ENCODE measurements at regions not wholly inside any gene's neighbourhood (a gene's known extent, or its start where the extent isn't known, plus 50 kb on each side); places are given as distances from the start of the nearest gene placed in this dataset.
"Not testable (repeated sequence)": the region's sequence is repeated elsewhere in the genome, so short reads cannot be mapped to it uniquely, and the experiment has no call there.

DNA sequence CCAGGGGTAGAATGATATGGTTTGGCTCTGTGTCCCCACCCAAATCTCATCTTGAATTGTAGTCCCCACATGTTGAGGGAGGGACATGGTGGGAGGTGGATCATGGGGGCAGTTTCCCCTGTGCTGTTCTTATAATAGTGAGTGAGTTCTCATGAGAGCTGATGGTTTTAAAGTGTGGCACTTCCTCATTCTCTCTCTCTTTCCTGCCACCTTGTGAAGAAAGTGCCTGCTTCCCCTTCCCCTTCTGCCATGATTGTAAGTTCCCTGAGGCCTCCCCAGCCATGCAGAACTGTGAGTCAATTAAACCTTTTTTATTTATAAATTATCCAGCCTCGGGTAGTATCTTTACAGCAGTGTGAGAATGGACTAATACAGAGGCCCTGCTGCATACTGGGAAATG is 201.1 kb downstream of the LARP7 start:
- not testable (repeated sequence) for H3K27me3 ChIP-seq (ENCODE audit: control insufficient read depth in 1 of 2, insufficient read depth in 2 of 2, low read length in 2 of 2); H3K36me3 ChIP-seq (ENCODE audit: control insufficient read depth in 1 of 2, insufficient read depth in 2 of 2, low read length in 2 of 2); H3K4me1 ChIP-seq (ENCODE audit: control insufficient read depth in 1 of 2, insufficient read depth in 2 of 2, low read length in 2 of 2); H3K9ac ChIP-seq (ENCODE audit: low read depth in 1 of 2, low read length in 2 of 2); H3K9me3 ChIP-seq (ENCODE audit: control insufficient read depth in 1 of 2, low read length in 2 of 2); H3K4me3 ChIP-seq (ENCODE audit: low read depth in 1 of 2, low read length in 2 of 2); H3K27ac ChIP-seq (ENCODE audit: low read depth, low read length)

DNA sequence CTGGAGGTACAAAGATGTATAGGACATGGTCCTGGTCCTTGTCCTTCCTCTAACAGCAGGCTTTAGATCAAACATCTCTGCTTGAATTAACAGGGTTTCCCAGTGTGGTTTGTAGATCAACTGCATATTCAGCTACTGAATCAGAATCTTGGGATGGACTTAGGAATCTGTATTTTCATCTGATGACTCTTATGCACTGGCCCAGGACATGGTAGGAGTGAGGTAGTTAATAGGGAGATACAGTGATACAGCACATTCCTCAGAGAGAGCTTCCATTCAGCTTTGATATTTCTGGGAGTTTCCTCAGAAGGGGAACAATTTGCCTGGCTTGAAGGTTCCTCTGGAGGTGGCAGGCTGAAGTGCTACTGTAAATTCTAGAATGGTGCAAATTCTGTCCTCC is 203.1 kb downstream of the LARP7 start:
- Histone ChIP-seq H3K27me3 (ENCODE audit: control insufficient read depth in 1 of 2, insufficient read depth in 2 of 2, low read length in 2 of 2) (no peaks in the 10 kb centered on the region), H3K4me3 (ENCODE audit: low read depth in 1 of 2, low read length in 2 of 2) (no peak overlapping the region), H3K27ac (ENCODE audit: low read depth, low read length) (no peak overlapping the region), H3K9ac (ENCODE audit: low read depth in 1 of 2, low read length in 2 of 2) (no peak overlapping the region), H3K4me1 (ENCODE audit: control insufficient read depth in 1 of 2, insufficient read depth in 2 of 2, low read length in 2 of 2) (no peaks in the 10 kb centered on the region), H3K36me3 (ENCODE audit: control insufficient read depth in 1 of 2, insufficient read depth in 2 of 2, low read length in 2 of 2) (no peaks in the 10 kb centered on the region), H3K9me3 (ENCODE audit: control insufficient read depth in 1 of 2, low read length in 2 of 2) (no peaks in the 10 kb centered on the region)

DNA sequence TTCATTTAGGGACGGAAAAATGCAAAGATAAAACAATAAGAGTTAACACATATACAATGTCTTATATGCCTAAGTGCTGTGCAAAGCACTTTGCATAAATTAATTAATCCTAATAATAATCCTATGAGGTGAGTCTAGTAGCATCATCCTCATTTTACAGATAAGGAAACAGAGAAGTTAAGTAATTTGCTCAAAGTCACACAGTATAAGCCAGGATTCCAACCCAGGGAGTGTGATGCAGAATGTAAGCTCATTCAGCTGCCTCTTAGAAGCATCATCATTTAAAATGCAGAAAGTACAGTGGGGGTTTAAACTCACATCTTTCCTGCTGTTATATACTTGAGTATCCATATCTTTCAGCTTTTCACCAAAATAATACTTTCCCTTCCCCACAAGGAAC is 203.7 kb downstream of the LARP7 start:
- no peaks in the 10 kb centered on the region for H3K9me3 ChIP-seq (ENCODE audit: control insufficient read depth in 1 of 2, low read length in 2 of 2)
- H3K27ac ChIP-seq (ENCODE audit: low read depth, low read length) = no peak overlapping the region
- no peaks in the 10 kb centered on the region for H3K36me3 ChIP-seq (ENCODE audit: control insufficient read depth in 1 of 2, insufficient read depth in 2 of 2, low read length in 2 of 2)
- no peaks in the 10 kb centered on the region for H3K27me3 ChIP-seq (ENCODE audit: control insufficient read depth in 1 of 2, insufficient read depth in 2 of 2, low read length in 2 of 2)
- no peak overlapping the region for H3K4me3 ChIP-seq (ENCODE audit: low read depth in 1 of 2, low read length in 2 of 2)
- H3K4me1 ChIP-seq (ENCODE audit: control insufficient read depth in 1 of 2, insufficient read depth in 2 of 2, low read length in 2 of 2) = no peaks in the 10 kb centered on the region
- no peak overlapping the region for H3K9ac ChIP-seq (ENCODE audit: low read depth in 1 of 2, low read length in 2 of 2)

- no peaks in the 10 kb centered on the region for H3K36me3 ChIP-seq (ENCODE audit: control insufficient read depth in 1 of 2, insufficient read depth in 2 of 2, low read length in 2 of 2)
- H3K9ac ChIP-seq (ENCODE audit: low read depth in 1 of 2, low read length in 2 of 2) = no peak overlapping the region
- H3K27ac ChIP-seq (ENCODE audit: low read depth, low read length) = no peak overlapping the region
- H3K9me3 ChIP-seq (ENCODE audit: control insufficient read depth in 1 of 2, low read length in 2 of 2) = no peaks in the 10 kb centered on the region
- H3K4me1 ChIP-seq (ENCODE audit: control insufficient read depth in 1 of 2, insufficient read depth in 2 of 2, low read length in 2 of 2) = no peaks in the 10 kb centered on the region
- H3K27me3 ChIP-seq (ENCODE audit: control insufficient read depth in 1 of 2, insufficient read depth in 2 of 2, low read length in 2 of 2) = no peaks in the 10 kb centered on the region
- no peak overlapping the region for H3K4me3 ChIP-seq (ENCODE audit: low read depth in 1 of 2, low read length in 2 of 2)
Observed at GRCh38 chr4:112842513-112842912, 205.6 kb downstream of the LARP7 start.

GRCh38 chr4:112845386-112845785 is 204.1 kb upstream of the ANK2 start:
- no peaks in the 10 kb centered on the region for H3K9me3 ChIP-seq (ENCODE audit: control insufficient read depth in 1 of 2, low read length in 2 of 2)
- no peaks in the 10 kb centered on the region for H3K36me3 ChIP-seq (ENCODE audit: control insufficient read depth in 1 of 2, insufficient read depth in 2 of 2, low read length in 2 of 2)
- no peak overlapping the region for H3K4me3 ChIP-seq (ENCODE audit: low read depth in 1 of 2, low read length in 2 of 2)
- no peaks in the 10 kb centered on the region for H3K27me3 ChIP-seq (ENCODE audit: control insufficient read depth in 1 of 2, insufficient read depth in 2 of 2, low read length in 2 of 2)
- no peaks in the 10 kb centered on the region for H3K4me1 ChIP-seq (ENCODE audit: control insufficient read depth in 1 of 2, insufficient read depth in 2 of 2, low read length in 2 of 2)
- no peak overlapping the region for H3K27ac ChIP-seq (ENCODE audit: low read depth, low read length)
- H3K9ac ChIP-seq (ENCODE audit: low read depth in 1 of 2, low read length in 2 of 2) = no peak overlapping the region

GRCh38 chr4:112847045-112847444 is 202.4 kb upstream of the ANK2 start:
- Histone ChIP-seq H3K9ac (ENCODE audit: low read depth in 1 of 2, low read length in 2 of 2) (no peak overlapping the region), H3K9me3 (ENCODE audit: control insufficient read depth in 1 of 2, low read length in 2 of 2) (no peaks in the 10 kb centered on the region), H3K36me3 (ENCODE audit: control insufficient read depth in 1 of 2, insufficient read depth in 2 of 2, low read length in 2 of 2) (no peaks in the 10 kb centered on the region), H3K27me3 (ENCODE audit: control insufficient read depth in 1 of 2, insufficient read depth in 2 of 2, low read length in 2 of 2) (no peaks in the 10 kb centered on the region), H3K4me1 (ENCODE audit: control insufficient read depth in 1 of 2, insufficient read depth in 2 of 2, low read length in 2 of 2) (no peaks in the 10 kb centered on the region), H3K4me3 (ENCODE audit: low read depth in 1 of 2, low read length in 2 of 2) (no peak overlapping the region), H3K27ac (ENCODE audit: low read depth, low read length) (no peak overlapping the region)

DNA sequence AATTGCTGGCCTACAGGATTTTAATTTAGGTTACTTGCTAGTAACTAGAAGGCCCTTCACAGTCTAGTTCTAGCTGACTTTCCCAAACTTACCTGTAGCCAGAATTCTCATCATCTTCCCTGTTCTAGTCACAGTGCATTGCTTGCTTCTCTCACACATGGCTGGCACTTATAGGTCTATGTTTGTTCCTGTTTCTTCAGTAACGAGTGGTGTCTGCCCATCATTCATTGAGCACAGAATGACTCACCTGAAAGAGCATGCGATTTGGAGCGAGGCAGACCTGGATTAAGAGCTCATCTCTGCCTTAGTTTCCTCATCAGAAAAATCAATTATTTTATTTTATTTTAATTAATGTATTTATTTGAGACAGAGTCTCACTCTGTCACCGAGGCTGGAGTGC is 201.7 kb upstream of the ANK2 start:
- H3K27me3 ChIP-seq (ENCODE audit: control insufficient read depth in 1 of 2, insufficient read depth in 2 of 2, low read length in 2 of 2) = no peaks in the 10 kb centered on the region
- H3K4me1 ChIP-seq (ENCODE audit: control insufficient read depth in 1 of 2, insufficient read depth in 2 of 2, low read length in 2 of 2) = no peaks in the 10 kb centered on the region
- no peak overlapping the region for H3K27ac ChIP-seq (ENCODE audit: low read depth, low read length)
- no peak overlapping the region for H3K4me3 ChIP-seq (ENCODE audit: low read depth in 1 of 2, low read length in 2 of 2)
- no peaks in the 10 kb centered on the region for H3K9me3 ChIP-seq (ENCODE audit: control insufficient read depth in 1 of 2, low read length in 2 of 2)
- no peak overlapping the region for H3K9ac ChIP-seq (ENCODE audit: low read depth in 1 of 2, low read length in 2 of 2)
- H3K36me3 ChIP-seq (ENCODE audit: control insufficient read depth in 1 of 2, insufficient read depth in 2 of 2, low read length in 2 of 2) = no peaks in the 10 kb centered on the region

GRCh38 chr4:112848911-112849310 is 200.5 kb upstream of the ANK2 start:
- H3K27ac ChIP-seq (ENCODE audit: low read depth, low read length) = no peak overlapping the region
- H3K36me3 ChIP-seq (ENCODE audit: control insufficient read depth in 1 of 2, insufficient read depth in 2 of 2, low read length in 2 of 2) = no peaks in the 10 kb centered on the region
- H3K27me3 ChIP-seq (ENCODE audit: control insufficient read depth in 1 of 2, insufficient read depth in 2 of 2, low read length in 2 of 2) = no peaks in the 10 kb centered on the region
- H3K4me3 ChIP-seq (ENCODE audit: low read depth in 1 of 2, low read length in 2 of 2) = no peak overlapping the region
- H3K4me1 ChIP-seq (ENCODE audit: control insufficient read depth in 1 of 2, insufficient read depth in 2 of 2, low read length in 2 of 2) = no peaks in the 10 kb centered on the region
- H3K9me3 ChIP-seq (ENCODE audit: control insufficient read depth in 1 of 2, low read length in 2 of 2) = no peaks in the 10 kb centered on the region
- H3K9ac ChIP-seq (ENCODE audit: low read depth in 1 of 2, low read length in 2 of 2) = no peak overlapping the region

- H3K9me3 ChIP-seq (ENCODE audit: control insufficient read depth in 1 of 2, low read length in 2 of 2) = no peaks in the 10 kb centered on the region
- H3K9ac ChIP-seq (ENCODE audit: low read depth in 1 of 2, low read length in 2 of 2) = no peak overlapping the region
- no peaks in the 10 kb centered on the region for H3K36me3 ChIP-seq (ENCODE audit: control insufficient read depth in 1 of 2, insufficient read depth in 2 of 2, low read length in 2 of 2)
- H3K4me1 ChIP-seq (ENCODE audit: control insufficient read depth in 1 of 2, insufficient read depth in 2 of 2, low read length in 2 of 2) = no peaks in the 10 kb centered on the region
- no peak overlapping the region for H3K4me3 ChIP-seq (ENCODE audit: low read depth in 1 of 2, low read length in 2 of 2)
- H3K27ac ChIP-seq (ENCODE audit: low read depth, low read length) = no peak overlapping the region
- H3K27me3 ChIP-seq (ENCODE audit: control insufficient read depth in 1 of 2, insufficient read depth in 2 of 2, low read length in 2 of 2) = no peaks in the 10 kb centered on the region
Observed at GRCh38 chr4:112852601-112853000, 196.9 kb upstream of the ANK2 start.

DNA sequence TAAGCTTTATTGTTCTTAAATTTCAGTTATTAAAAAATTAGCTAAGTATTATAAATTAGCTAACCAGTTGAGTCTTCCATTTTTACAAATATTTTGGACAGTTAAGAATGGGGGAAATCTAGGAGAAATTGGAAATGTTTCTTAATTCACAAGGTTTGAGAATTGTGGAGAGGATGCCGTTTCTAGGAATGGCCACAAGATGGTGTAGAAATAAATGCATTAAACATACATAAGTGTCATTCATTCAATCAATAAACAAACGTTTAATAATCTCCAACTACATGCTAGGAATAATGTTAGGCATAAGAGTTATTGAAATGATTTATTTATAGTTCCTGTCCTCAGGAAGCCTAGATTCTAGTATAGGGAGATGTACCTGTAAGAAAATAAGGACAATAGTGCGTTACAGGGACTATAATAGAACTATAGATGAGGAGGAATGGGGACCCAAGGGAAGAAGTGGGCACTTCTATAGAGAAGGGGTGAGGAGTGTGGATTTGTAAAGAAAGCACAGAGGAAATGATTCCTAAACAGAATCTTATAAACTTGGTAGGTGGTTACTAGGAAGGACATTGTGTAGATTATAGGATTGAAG is 195.7 kb upstream of the ANK2 start:
- H3K4me3 ChIP-seq (ENCODE audit: low read depth in 1 of 2, low read length in 2 of 2) = no peak overlapping the region
- H3K9ac ChIP-seq (ENCODE audit: low read depth in 1 of 2, low read length in 2 of 2) = no peak overlapping the region
- H3K4me1 ChIP-seq (ENCODE audit: control insufficient read depth in 1 of 2, insufficient read depth in 2 of 2, low read length in 2 of 2) = no peaks in the 10 kb centered on the region
- H3K9me3 ChIP-seq (ENCODE audit: control insufficient read depth in 1 of 2, low read length in 2 of 2) = no peaks in the 10 kb centered on the region
- H3K36me3 ChIP-seq (ENCODE audit: control insufficient read depth in 1 of 2, insufficient read depth in 2 of 2, low read length in 2 of 2) = no peaks in the 10 kb centered on the region
- no peaks in the 10 kb centered on the region for H3K27me3 ChIP-seq (ENCODE audit: control insufficient read depth in 1 of 2, insufficient read depth in 2 of 2, low read length in 2 of 2)
- no peak overlapping the region for H3K27ac ChIP-seq (ENCODE audit: low read depth, low read length)

DNA sequence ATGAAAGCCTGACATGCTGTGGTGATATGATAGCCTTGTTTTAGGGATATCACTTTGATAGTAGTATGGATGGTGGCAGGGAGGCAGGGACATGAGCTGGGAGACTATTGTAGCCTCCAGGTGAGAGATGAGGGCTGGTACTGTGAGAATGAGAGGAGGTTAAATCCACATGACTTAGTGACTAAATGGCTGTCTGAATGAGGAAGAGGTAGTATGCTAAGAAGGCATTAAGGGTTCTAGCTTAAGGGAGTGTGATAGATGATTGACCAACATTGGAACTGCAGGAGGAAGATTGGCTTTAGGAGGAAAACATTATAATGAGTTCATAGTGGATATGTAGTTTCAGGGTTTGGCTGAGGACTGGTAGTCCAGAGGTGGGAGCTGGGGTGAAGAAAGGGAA is 195.0 kb upstream of the ANK2 start:
- H3K9me3 ChIP-seq (ENCODE audit: control insufficient read depth in 1 of 2, low read length in 2 of 2) = no peaks in the 10 kb centered on the region
- no peaks in the 10 kb centered on the region for H3K27me3 ChIP-seq (ENCODE audit: control insufficient read depth in 1 of 2, insufficient read depth in 2 of 2, low read length in 2 of 2)
- H3K4me1 ChIP-seq (ENCODE audit: control insufficient read depth in 1 of 2, insufficient read depth in 2 of 2, low read length in 2 of 2) = no peaks in the 10 kb centered on the region
- H3K27ac ChIP-seq (ENCODE audit: low read depth, low read length) = no peak overlapping the region
- H3K4me3 ChIP-seq (ENCODE audit: low read depth in 1 of 2, low read length in 2 of 2) = no peak overlapping the region
- H3K36me3 ChIP-seq (ENCODE audit: control insufficient read depth in 1 of 2, insufficient read depth in 2 of 2, low read length in 2 of 2) = no peaks in the 10 kb centered on the region
- H3K9ac ChIP-seq (ENCODE audit: low read depth in 1 of 2, low read length in 2 of 2) = no peak overlapping the region
